H1 (cell line): ENCODE measurements at regions not wholly inside any gene's neighbourhood (a gene's known extent, or its start where the extent isn't known, plus 50 kb on each side); places are given as distances from the start of the nearest gene placed in this dataset.

Source experiments
- CTCF ChIA-PET: fragments of 300-600 bp; sonication (Branson Sonifier 250); formaldehyde crosslinking; loops from one replicate; lab custom pipeline; 2021; ENCODE audit not compliant: partially characterized antibody; lab: Charles Lee
- POLR2A ChIA-PET: fragments of 300-600 bp; sonication (Branson Sonifier 250); formaldehyde crosslinking; loops from one replicate; lab custom pipeline; 2021; ENCODE audit warnings: inconsistent platforms; ENCODE audit not compliant: partially characterized antibody; lab: Charles Lee
- DNase-seq, 2 experiments: peaks; one replicate each; pipeline versions ENCODE4 v3.0.0 to v3.0.0-alpha.2; 2010 to 2022; ENCODE audit warnings: low spot score in 2 of 2, low read depth in 1 of 2, mixed read lengths in 1 of 2
- FAIRE-seq: peaks from 2 replicates; lab custom pipeline; 2011; peaks lifted over from hg19 to GRCh38; lab: Jason Lieb, UNC
- H2AFZ ChIP-seq: 2 replicates; pipeline ENCODE4 v1.8.1; 2012; ENCODE audit warnings: low read length, inconsistent platforms
- H2AK5ac ChIP-seq: 2 replicates; pipeline ENCODE4 v1.6.1; 2013; ENCODE audit warnings: low read depth, low read length
- H2BK120ac ChIP-seq: replicated peaks from 2 replicates; pipeline ENCODE3; 2013; ENCODE audit warnings: low read depth, low read length, inconsistent platforms
- H2BK12ac ChIP-seq: 2 replicates; pipeline ENCODE4 v1.6.1; 2013; ENCODE audit warnings: low read depth, low read length
- H2BK15ac ChIP-seq: 2 replicates; pipeline ENCODE4 v1.6.1; 2013; ENCODE audit warnings: low read length
- H2BK20ac ChIP-seq: 2 replicates; pipeline ENCODE4 v1.6.1; 2013; ENCODE audit warnings: low read length
- H2BK5ac ChIP-seq: 2 replicates; pipeline ENCODE4 v1.6.1; 2013; ENCODE audit warnings: low read depth, low read length
- H3K14ac ChIP-seq: 2 replicates; pipeline ENCODE4 v1.6.1; 2013; ENCODE audit warnings: inconsistent platforms; ENCODE audit not compliant: insufficient read length
- H3K18ac ChIP-seq: 2 replicates; pipeline ENCODE4 v1.6.1; 2013; ENCODE audit warnings: low read length; ENCODE audit errors: extremely low read depth
- H3K23ac ChIP-seq: 2 replicates; pipeline ENCODE4 v1.6.1; 2013; ENCODE audit warnings: inconsistent platforms; ENCODE audit not compliant: insufficient read length
- H3K23me2 ChIP-seq: 2 replicates; pipeline ENCODE4 v1.6.1; 2013; ENCODE audit warnings: low read depth, low read length
- H3K27ac ChIP-seq: 2 replicates; pipeline ENCODE4 v1.6.1; 2011; ENCODE audit warnings: low read depth, low read length, inconsistent platforms
- H3K27me3 ChIP-seq, 4 experiments: replicated peaks in 1 of 4; 1 replicate in 1 of 4; 2 replicates in 3 of 4; pipeline versions ENCODE4 v1.6.1 to v1.8.1; 2011 to 2013; ENCODE audit warnings: low read length in 3 of 4, mild to moderate bottlenecking in 3 of 4, inconsistent platforms in 2 of 4, mixed read lengths in 2 of 4, moderate library complexity in 1 of 4; ENCODE audit not compliant: control insufficient read depth in 3 of 4, insufficient read depth in 3 of 4; ENCODE audit errors: extremely low read depth in 1 of 4
- H3K36me3 ChIP-seq, 4 experiments: 2 replicates each; pipeline versions ENCODE4 v1.6.1 to v1.8.1; 2011 to 2013; ENCODE audit warnings: mild to moderate bottlenecking in 4 of 4, low read length in 3 of 4, moderate library complexity in 2 of 4, control low read depth in 1 of 4, inconsistent platforms in 1 of 4; ENCODE audit not compliant: insufficient read depth in 4 of 4, control insufficient read depth in 2 of 4
- H3K4ac ChIP-seq: replicated peaks from 2 replicates; pipeline ENCODE3; 2013; ENCODE audit warnings: low read length, low read depth, mixed read lengths, inconsistent platforms; ENCODE audit not compliant: insufficient read length
- H3K4me1 ChIP-seq, 4 experiments: replicated peaks in 1 of 4; 1 replicate in 1 of 4; 2 replicates in 3 of 4; pipeline versions ENCODE4 v1.6.1 to v1.8.1; 2011 to 2013; ENCODE audit warnings: low read length in 3 of 4, inconsistent platforms in 2 of 4, mixed read lengths in 1 of 4; ENCODE audit not compliant: insufficient read depth in 4 of 4, control insufficient read depth in 3 of 4
- H3K4me2 ChIP-seq, 2 experiments: 2 replicates each; pipeline versions ENCODE4 v1.6.1 to v1.8.1; 2011 to 2013; ENCODE audit warnings: low read depth in 2 of 2, low read length in 2 of 2, control low read depth in 1 of 2, inconsistent platforms in 1 of 2, mild to moderate bottlenecking in 1 of 2; ENCODE audit not compliant: insufficient read depth in 1 of 2
- H3K4me3 ChIP-seq, 4 experiments: fragments of 200-600, 300-600 bp in 1 of 4; sonication (generic), shearing (Covaris generic), sonication (Bioruptor Twin) in 1 of 4; 2 replicates each; pipeline versions ENCODE4 v1.5.1 to v1.8.1; 2011 to 2016; ENCODE audit warnings: low read length in 4 of 4, low read depth in 3 of 4, control low read depth in 2 of 4, inconsistent platforms in 2 of 4, mild to moderate bottlenecking in 2 of 4, mixed read lengths in 1 of 4, moderate library complexity in 1 of 4; ENCODE audit not compliant: insufficient read depth in 2 of 4; ENCODE audit errors: extremely low read depth in 1 of 4
- H3K56ac ChIP-seq: replicated peaks from 2 replicates; pipeline ENCODE3; 2013; ENCODE audit warnings: low read depth, mild to moderate bottlenecking, mixed read lengths, low read length, inconsistent platforms; ENCODE audit not compliant: insufficient read length
- H3K79me1 ChIP-seq: 2 replicates; pipeline ENCODE4 v1.6.1; 2013; ENCODE audit warnings: low read depth, low read length, control low read depth
- H3K79me2 ChIP-seq, 2 experiments: 2 replicates each; pipeline versions ENCODE4 v1.6.1 to v1.8.1; 2012 to 2013; ENCODE audit warnings: low read length in 2 of 2, mild to moderate bottlenecking in 2 of 2, inconsistent platforms in 1 of 2; ENCODE audit not compliant: insufficient read depth in 2 of 2, control insufficient read depth in 1 of 2
- H3K9ac ChIP-seq, 4 experiments: replicated peaks in 1 of 4; 1 replicate in 1 of 4; 2 replicates in 3 of 4; pipeline versions ENCODE4 v1.6.1 to v1.8.1; 2011 to 2013; ENCODE audit warnings: low read depth in 3 of 4, low read length in 3 of 4, control low read depth in 2 of 4, mild to moderate bottlenecking in 2 of 4, moderate library complexity in 2 of 4, inconsistent platforms in 1 of 4; ENCODE audit errors: extremely low read depth in 1 of 4
- H3K9me3 ChIP-seq, 2 experiments: 2 replicates each; pipeline versions ENCODE4 v1.6.1 to v1.8.1; 2012 to 2013; ENCODE audit warnings: mild to moderate bottlenecking in 2 of 2, moderate library complexity in 2 of 2, control low read depth in 1 of 2, inconsistent platforms in 1 of 2, low read depth in 1 of 2, low read length in 1 of 2, mixed read lengths in 1 of 2; ENCODE audit not compliant: insufficient read depth in 2 of 2
- H4K20me1 ChIP-seq, 2 experiments: replicated peaks in 1 of 2; 2 replicates each; pipeline versions ENCODE3 to v1.8.1; 2011 to 2013; ENCODE audit warnings: inconsistent platforms in 2 of 2, low read length in 2 of 2, mild to moderate bottlenecking in 1 of 2; ENCODE audit not compliant: insufficient read depth in 2 of 2, control insufficient read depth in 1 of 2
- H4K5ac ChIP-seq: 2 replicates; pipeline ENCODE4 v1.6.1; 2013; ENCODE audit warnings: low read length, low read depth, mixed read lengths, inconsistent platforms; ENCODE audit not compliant: insufficient read length
- H4K8ac ChIP-seq: 2 replicates; pipeline ENCODE4 v1.8.0; 2013; ENCODE audit warnings: mild to moderate bottlenecking, moderate library complexity, low read length, inconsistent platforms; ENCODE audit not compliant: insufficient read depth; ENCODE audit errors: extremely low read depth
- H4K91ac ChIP-seq: replicated peaks from 2 replicates; pipeline ENCODE3; 2013; ENCODE audit warnings: low read length, mixed read lengths, inconsistent platforms; ENCODE audit not compliant: insufficient read length
- BRCA1 ChIP-seq: IDR thresholded peaks from 2 replicates; pipeline ENCODE4 v1.6.1; 2012; ENCODE audit warnings: low read depth, low read length, improper control_type of control experiment
- HDAC6 ChIP-seq: IDR thresholded peaks from one replicate; pipeline ENCODE4 v1.7.1; 2012; ENCODE audit warnings: low read depth, mild to moderate bottlenecking, inconsistent platforms, low read length, moderate library complexity
- TAF1 ChIP-seq: IDR thresholded peaks from 2 replicates; pipeline ENCODE4 v1.6.1; 2011; ENCODE audit warnings: mild to moderate bottlenecking, low read depth, low read length
- YY1 ChIP-seq: IDR thresholded peaks from 2 replicates; pipeline ENCODE4 v1.6.1; 2011; ENCODE audit warnings: low read depth, mild to moderate bottlenecking, low read length
- WGBS, 2 experiments: shearing (Covaris generic) in 1 of 2; methylation state at CpG; one replicate each; pipeline versions ENCODE4 v1.1.6 to v1.1.7; 2013 to 2015; ENCODE audit warnings: low lambda C conversion rate in 2 of 2, mixed read lengths in 2 of 2, inconsistent platforms in 1 of 2, low coverage in 1 of 2, missing lambda C conversion rate in 1 of 2; ENCODE audit not compliant: insufficient replicate concordance in 2 of 2, insufficient coverage in 1 of 2, insufficient read length in 1 of 2; ENCODE audit errors: extremely low coverage in 1 of 2, missing lambda C conversion rate in 1 of 2; 5-methylcytosine and 5-hydroxymethylcytosine counted together

- H3K4me1 ChIP-seq = no peaks in the 10 kb centered on the region
- DNase-seq (no peak), FAIRE-seq (no peak)
- H4K20me1 ChIP-seq = no peaks in the 10 kb centered on the region
- H3K4me3 ChIP-seq = no peak overlapping the region
- CTCF ChIA-PET = no interaction called here
- no peak overlapping the region for H3K14ac ChIP-seq
- no peak overlapping the region for H2BK12ac ChIP-seq
- no peak overlapping the region for H3K27ac ChIP-seq
- no peak overlapping the region for H3K4ac ChIP-seq
- H3K36me3 ChIP-seq = no peaks in the 10 kb centered on the region
- H3K9ac ChIP-seq = no peak overlapping the region
- H3K79me2 ChIP-seq = no peaks in the 10 kb centered on the region
- POLR2A ChIA-PET = no interaction called here
- H3K56ac ChIP-seq = no peak overlapping the region
- no peaks in the 10 kb centered on the region for H3K27me3 ChIP-seq
- no peak overlapping the region for H2BK5ac ChIP-seq
- H3K79me1 ChIP-seq = no peaks in the 10 kb centered on the region
- peaks cover 2 to 8% of the 10 kb centered on the region in 2 experiments; a peak in 3 of 4 replicates for H3K9me3 ChIP-seq
- 77% methylated on average over 1 of the region's 1 CpG; no CpG with 5 or more reads in 1 of the 2 experiments for WGBS, 2 experiments
- H3K23me2 ChIP-seq = no peaks in the 10 kb centered on the region
- no peak overlapping the region for H3K23ac ChIP-seq
- no peak overlapping the region for H4K8ac ChIP-seq
- no peak overlapping the region for H2BK20ac ChIP-seq
- H4K5ac ChIP-seq = no peak overlapping the region
- H2AFZ ChIP-seq = no peak overlapping the region
- H2AK5ac ChIP-seq = no peak overlapping the region
- H2BK120ac ChIP-seq = no peak overlapping the region
- H3K4me2 ChIP-seq = no peak overlapping the region
- H2BK15ac ChIP-seq = no peak overlapping the region
- no peak overlapping the region for H4K91ac ChIP-seq
- no peak overlapping the region for H3K18ac ChIP-seq
- TF ChIP-seq YY1 (no peak), TAF1 (no peak), HDAC6 (no peak), BRCA1 (no peak)
Observed at GRCh38 chr3:55357796-55358195, 129.3 kb downstream of the WNT5A start.
